HG03460 (cell line): ENCODE measurements at regions not wholly inside any gene's neighbourhood (a gene's known extent, or its start where the extent isn't known, plus 50 kb on each side); places are given as distances from the start of the nearest gene placed in this dataset.
A peak's percentile ranks its signal among the peaks of the same experiment; 100 is the strongest.
"Not testable (repeated sequence)": the region's sequence is repeated elsewhere in the genome, so short reads cannot be mapped to it uniquely, and the experiment has no call there.

Source experiments
- ATAC-seq: cut with Tn5 transposase; IDR thresholded peaks from one replicate; pipeline ENCODE4 v1.9.1; 2021; ENCODE audit not compliant: unreplicated experiment

DNA sequence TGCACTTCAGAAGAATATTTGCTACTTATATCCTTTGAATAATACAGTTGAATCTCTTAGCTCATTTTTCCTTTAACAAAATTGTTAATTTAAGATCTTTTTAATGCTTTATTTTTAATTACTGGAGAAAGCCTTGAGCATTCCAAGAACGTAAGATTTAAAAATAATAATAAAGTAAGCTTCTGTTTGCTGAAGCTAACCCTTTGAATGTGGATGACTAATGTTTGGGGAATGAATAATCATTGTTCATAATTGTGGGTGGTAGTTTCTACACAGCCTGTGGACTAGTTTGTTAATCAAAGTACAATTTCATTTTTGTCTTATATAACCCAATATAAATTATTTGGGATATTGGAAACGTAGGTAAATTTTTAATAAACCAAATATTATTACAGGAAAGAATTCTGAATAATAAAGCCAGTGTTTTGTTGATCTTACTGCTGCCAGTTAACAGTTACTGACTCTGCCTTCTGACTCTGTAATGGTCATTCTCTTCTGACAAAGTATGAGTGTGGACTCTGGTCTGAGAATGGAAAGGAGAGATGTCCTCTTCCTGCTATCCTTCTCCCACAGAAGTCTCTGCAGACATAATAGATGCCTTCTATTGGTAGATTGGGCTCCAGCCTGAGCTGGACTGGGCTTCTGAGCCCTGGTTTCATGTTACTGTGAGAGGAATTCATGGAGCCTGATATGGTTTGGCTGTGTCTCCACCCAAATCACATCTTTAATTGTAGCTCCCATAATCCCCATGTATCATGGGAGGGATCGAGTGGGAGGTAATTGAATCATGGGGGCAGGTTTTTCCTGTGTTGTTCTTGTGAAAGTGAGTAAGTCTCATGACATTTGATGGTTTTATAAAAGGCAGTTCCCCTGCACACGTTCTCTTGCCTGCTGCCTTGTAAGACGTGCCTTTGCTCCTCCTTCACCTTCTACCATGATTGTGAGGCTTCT, 292.7 kb upstream of the SLC39A10 start:
- ATAC-seq: no peak

DNA sequence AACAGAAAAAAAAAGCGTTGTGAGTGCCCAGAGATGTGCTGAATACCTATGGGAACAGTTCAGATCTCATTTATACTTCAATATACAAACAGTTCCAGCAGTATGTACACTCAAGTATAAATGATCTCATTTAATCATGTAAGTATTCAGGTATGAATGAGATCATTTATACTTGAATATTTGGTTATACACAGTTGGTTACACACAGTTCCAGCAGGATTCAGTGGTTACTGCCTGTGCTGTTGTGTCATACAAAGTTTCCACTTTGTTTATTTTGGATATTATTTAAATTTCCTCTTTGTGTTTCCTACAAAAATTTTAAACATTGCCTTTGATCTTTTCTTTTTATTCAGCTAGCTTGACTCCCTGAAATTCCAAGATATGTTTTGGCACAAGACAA, 293.5 kb upstream of the SLC39A10 start:
- ATAC-seq: no peak

DNA sequence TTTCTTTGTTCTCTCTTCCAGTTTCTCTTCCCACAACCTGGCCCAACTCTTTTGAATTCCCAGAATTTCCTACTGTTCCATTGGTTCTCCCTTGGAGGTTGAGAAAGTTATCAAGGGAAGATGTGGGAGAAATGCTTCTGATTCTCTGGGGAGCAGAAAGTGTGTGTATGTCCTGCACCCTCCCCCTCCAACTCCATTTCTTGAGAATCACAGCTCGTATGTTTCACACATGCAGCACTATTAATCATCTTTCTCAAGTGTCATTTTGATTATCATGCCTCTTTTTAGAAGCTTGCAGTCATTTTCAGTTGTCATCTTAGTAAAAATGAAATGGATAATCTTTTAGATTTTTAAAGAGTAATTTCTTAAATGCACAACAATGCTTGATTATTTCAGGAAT, 296.8 kb upstream of the SLC39A10 start:
- no peak for ATAC-seq

DNA sequence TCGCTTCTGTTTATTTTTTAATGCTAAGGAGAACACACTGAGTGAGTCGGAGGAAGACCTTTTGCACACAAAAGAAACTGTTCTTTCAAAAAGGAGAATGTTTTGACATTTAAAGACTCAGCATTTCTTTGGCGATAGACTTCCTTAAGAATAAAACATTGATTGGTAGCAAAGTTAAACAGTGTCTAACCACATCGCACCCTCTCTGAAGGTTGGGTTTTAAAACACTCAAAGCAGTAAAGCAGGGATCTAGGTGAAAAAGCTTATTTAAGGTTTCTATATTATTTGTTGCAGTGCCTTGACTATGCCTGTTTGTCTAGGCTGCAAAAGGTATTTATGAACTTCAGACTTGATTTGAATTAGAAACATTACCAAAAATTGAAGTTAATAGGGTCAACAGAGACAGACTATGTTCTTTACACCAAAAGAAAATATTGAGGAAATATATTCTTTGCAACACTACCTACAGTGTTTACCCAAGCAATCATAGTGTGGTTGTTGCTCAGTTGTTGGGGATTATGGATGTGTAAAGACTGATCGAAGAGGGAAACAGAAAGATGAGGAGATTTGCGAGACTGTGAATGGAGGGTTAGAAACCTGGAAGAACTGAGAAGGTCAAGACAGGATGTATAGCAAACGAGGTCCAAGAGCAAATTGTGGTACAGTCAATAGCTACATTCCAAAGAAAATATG, 297.8 kb upstream of the SLC39A10 start:
- no peak for ATAC-seq

DNA sequence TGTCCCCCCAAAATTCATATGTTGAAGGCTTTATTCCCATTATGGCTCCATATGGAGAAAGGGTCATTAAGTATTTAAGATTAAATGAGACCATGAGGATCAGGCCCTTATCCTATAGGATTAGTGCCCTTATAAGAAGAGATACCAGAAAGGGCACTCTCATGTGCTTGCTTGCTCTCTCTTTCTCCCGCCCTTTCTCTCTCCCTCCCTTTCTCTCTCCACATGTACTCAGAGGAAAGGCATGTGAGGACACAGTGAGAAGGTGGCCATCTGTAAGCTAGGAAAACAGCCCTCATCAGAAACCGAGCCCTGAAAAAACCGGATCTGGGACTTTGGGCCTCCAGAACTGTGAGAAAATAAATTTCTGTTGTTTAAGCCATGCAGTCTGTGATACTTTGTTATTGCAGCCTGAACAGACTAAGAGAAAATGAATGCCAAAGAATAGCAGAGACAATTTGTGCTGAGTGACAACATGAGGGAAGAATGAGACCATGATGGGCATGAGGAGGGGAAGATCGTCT, 300.0 kb upstream of the SLC39A10 start:
- ATAC-seq: no peak

DNA sequence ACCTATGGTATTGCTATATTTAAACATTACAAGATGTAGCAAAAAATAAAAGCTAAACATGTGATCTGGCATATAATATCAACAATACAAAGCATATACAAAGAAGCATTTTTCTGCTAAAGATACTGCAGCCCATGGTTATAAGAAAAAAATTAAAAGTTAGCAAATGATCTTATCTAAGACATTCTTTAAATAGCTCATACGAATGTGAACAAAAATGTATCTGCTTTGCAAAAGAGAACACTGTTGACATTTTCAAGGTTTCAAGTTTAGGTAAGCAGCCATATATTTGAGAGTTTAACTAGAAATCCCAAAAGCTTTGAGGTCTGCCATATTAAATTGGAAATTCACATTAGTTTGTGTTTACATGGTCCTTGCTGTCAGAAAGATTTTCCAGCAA, 301.0 kb upstream of the SLC39A10 start:
- ATAC-seq: no peak

DNA sequence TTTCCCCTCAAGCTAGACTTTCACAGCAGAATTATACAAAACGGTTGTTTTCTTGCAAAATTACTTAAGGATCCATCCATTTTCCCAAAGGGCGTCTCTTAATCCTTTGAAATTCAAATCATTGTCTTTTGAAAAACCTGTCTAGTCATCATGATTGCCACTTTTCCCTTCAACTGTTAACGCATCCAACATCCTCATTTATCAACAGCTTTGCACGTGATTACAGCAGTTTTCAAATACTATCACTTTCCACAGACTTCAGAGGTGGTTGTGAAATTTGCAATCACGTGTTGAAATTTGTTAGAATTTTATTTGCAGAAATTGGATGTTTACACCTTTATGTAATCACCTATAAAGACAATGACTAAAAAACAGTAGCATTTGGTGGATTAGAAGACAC, 304.4 kb upstream of the SLC39A10 start:
- no peak for ATAC-seq

DNA sequence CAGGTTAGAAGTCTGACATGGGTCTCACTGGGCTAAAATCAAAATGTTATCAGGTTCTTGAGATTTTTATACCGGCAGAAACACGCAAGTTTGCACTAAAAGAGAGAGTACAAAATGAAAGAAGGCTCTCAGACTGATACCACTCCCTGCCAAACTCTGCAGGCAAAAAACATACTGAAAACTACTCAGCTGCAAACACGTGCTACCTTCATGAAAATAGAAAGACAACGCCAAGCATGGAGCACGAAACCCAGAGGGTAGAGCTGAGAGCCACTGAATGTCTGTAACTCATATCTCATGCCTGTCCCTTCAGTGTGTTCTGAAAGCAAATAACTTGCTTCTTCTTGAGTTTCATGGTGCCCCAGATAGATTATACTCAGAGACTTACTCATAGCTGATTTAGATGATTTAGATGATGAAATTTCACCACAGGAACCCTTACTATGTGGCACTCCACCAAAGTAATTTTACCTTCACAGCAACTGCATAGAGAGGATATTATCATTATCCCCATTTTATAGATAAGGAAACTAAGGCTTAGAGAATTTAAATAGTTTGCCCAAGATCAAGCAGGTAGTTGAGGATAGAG, 313.0 kb upstream of the SLC39A10 start:
- no peak for ATAC-seq

DNA sequence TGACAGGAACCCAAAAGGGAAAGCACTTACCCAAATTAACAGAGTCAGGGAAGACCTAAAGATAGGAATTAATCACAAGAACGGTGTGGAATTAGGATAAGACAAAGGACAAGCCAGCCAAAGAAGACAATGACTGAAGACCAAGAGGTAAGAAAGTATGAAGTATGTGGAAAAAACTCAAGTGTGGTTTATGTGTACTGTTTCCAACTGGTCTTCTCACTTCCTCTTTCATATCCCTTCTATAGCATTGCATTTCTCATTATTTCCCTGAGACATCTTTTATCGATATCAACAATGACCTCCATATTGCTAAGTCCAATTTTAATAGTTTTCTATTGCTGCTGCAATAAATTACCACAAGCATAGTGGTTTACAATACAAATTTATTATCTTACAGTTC, 313.5 kb upstream of the SLC39A10 start:
- ATAC-seq: peak; percentile 73

DNA sequence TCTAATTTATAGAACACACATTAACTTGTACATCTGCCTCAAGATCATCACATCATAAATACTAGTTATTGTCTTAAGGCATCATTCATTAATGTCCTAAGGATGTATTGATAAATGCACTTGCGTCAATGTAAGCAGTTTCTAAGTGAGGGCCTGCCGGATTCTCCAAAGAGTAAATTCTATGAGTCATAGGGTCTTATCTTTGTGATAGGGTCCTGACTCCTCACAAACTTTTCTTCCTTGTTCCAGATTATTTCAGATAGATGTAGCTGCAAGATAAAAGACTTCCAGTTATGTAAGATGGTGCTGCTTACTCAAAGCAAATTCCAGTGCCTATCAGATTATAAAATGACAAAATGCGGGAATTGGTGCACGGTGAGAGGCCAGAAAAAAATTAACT, 315.0 kb upstream of the SLC39A10 start:
- no peak for ATAC-seq

DNA sequence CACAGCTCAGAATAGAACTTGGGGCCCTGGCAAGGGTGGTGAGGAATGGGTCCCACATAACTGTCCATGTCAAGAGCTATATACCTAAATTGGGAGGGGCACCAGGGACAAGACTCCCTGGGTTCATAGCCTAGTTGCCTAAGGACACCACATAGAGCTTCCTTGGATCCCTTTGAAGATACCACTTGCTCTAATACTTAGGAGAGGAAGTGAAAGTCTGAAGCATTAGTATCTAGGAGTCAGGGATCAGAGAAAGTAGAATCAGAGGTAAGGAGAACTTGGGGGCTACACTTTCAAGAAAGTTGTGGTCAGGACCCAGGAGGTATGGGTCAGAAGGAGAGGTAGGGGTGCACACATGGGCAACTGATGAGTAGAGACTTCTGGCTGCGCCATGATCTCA, 318.2 kb upstream of the SLC39A10 start:
- ATAC-seq: no peak

DNA sequence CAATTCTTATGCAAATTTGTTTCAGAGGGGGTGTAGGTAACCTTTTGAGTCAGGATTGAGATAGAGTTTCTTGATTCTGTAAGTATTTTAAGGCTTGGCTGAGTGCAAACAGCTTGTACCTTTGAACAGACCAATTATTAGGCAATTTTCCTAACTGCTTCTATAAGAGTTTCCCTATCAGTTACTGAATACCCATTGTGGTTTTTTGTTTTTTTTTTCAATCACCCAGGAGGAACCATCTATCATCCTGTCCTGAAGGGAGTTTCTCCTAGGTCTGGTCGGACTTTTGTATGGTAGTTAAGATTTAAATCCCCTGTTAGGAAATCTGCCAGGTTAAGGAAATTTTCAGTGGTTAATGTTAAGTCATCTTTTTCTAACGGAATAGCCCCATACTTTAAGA, 319.4 kb upstream of the SLC39A10 start:
- ATAC-seq: peak; percentile 75

DNA sequence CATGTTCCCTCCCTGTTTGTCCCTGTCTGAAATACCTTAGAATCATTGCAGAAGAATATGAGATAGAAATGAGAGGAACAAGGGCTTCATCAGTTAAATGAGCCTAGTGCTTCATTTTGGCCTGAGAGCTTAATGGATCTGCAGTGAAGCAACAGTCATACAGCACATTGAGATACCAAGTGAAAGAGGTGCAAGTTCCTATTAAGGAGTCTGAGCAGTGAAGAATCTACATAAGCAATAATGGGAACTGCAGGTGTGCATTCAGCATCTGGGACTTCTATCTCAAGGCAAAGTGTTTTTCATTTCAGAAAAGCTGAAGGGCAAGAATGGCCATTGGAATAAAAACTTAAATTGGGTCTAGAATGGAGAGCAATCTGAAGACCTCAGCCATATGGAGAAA, 323.2 kb upstream of the SLC39A10 start:
- ATAC-seq: no peak

DNA sequence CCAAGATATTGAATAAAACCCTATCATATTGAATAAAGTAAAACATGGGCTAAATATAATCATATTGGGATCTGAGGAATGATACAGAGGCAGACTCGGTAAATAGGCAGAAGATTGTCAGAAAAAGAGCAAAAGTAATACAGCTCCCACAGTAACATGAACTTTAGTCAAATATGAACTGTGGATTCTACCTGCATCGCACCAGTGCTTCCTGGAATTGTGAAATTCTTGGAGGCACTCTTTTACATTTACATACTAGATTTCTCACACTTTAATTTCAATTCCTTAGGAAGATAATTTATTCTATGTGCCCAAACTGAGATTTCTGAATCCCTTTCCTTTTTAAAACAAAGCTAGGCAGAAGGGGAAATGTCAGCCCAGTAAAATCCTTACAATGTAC, 325.1 kb upstream of the SLC39A10 start:
- ATAC-seq: no peak

DNA sequence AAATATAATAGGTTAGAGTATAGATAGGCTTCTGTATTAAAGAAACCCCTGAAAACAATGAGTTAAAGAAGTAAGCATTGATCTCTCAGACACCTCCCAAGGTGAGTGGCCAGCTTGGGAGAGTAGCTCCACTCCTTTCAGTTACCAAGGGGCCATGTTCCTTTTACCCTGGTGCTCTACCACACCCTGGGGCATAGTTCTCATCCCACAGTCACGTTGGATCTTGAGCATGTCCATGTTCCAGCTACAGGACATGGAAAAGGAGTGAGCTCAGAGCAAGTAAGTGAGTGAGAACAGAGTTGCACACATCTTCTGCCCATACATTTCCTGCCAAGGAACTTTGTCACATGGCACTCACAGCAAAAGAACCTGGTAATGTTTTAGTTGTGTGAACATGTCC, 325.9 kb upstream of the SLC39A10 start:
- no peak for ATAC-seq

DNA sequence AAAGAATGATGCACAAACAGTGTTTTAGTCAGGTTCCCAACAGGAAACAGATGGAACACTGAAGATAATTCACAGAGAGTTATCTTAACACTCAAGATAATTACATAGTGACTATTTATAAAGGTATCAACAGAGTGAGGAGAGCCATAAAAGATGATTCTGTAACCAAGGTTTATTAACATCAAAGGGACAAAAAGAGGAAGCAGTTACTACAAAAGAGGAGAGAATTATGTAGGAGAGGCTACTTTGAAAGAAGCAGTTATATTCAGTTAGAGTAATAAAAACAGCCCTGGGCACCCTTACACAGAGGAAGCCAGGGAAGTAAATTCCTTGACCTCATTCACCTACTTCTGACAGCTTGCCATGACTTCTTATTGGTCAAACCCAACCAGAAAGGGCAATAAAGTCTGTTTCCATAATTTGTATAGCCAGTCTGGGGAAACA, 326.5 kb upstream of the SLC39A10 start:
- ATAC-seq: no peak

DNA sequence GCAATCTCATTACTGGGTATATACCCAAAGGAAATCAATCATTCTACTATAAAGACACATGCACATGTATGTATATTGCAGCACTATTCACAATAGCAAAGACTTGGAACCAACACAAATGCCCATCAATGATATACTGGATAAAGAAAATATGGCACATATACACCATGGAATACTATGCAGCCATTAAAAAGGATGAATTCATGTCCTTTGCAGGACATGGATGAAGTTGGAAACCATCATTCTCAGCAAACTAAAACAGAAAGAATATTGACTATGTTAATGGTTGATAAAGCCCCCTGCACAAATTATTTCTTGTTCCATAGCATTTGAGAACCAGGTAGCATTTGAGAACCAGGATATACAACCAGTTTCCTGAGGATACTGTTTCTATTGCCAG, 327.2 kb upstream of the SLC39A10 start:
- not testable (repeated sequence) for ATAC-seq

DNA sequence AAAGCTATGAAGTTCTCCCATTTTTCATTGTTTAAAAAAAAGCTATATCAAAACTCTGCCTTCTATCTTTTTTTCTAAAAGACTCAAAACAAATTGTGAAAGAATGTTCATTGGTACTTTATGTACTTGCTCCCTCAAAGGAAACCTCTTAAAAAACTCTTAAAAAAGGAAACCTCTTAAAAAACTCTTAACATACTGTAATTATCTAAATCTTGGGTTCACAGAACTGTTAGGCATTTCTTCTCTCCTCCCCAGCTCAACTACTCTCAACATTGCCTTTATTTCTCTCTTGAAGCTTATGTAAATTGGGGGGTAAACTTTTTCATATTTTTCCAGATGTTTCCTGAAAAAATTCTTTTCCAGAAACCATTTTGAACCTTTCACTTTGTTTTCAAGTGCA, 330.5 kb upstream of the SLC39A10 start:
- ATAC-seq: no peak

DNA sequence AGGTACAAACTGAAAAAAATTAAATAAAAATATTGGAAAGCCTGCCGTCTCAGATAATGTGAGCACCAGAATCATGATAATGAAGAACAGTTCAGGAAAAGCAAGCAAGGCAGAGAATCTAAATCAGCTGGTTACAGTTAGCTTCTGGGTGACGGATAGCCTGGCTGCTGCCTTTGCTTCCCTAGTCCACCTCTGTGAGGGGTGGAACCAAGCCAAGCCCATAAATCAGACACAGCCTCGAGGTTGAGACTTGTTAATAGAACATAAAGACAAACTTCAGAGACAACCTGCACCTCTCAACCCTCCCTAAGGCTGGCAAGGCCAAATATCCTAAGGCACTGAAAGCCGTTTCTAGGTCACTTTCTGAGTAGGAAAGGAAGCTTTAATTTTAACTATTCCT, 334.7 kb upstream of the SLC39A10 start:
- no peak for ATAC-seq

DNA sequence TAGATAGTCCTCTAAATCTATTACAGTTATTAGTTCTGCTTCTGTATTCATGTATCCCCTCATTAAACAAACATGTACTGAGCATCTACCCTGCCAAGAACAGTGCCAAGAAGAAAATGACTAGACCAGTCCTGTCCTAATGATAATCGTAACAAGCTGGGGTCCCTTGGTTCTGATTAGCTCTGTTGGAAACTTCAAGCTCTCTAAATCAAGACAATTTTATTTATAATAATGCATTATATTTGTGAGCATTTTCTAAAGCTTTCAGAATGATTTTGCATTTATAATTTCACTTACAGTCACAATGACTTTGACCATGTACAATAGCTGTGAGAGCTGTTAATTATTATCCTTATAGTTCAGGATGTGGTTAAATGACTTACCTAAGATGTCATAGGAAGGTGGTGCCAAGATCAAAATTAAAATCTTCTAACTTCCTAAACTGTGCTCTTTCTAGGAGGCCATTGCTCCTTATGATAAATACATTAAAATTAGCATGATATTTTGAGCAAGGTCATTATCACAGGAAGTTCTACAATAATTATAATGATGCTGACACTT, 336.5 kb upstream of the SLC39A10 start:
- peak; percentile 95 for ATAC-seq
